8988T (cell line): ENCODE measurements at regions not wholly inside any gene's neighbourhood (a gene's known extent, or its start where the extent isn't known, plus 50 kb on each side); places are given as distances from the start of the nearest gene placed in this dataset.
"Not testable (repeated sequence)": the region's sequence is repeated elsewhere in the genome, so short reads cannot be mapped to it uniquely, and the experiment has no call there.

Experiments
- DNase-seq: peaks from one replicate; pipeline ENCODE4 v3.0.0; 2011

DNA sequence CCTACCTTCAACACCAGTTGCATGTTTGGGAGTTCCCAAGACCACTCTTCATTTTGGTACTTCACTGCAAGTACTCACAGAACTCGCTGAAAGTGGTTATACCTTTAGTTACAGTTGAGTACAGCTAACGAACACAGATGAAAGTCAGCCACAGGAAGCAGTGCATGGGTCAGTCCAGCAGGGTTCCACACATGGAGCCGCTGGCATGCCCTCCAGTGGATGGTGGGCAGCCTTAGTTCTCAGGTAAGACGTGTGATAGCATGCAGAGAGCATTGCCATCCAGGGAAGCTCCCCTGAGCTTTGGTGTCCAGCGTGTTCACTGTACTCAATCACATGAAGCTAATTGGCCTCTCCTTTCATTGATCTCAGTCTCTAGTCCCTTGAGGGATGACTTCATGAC is 815.3 kb downstream of the RNF144A start:
- DNase-seq, result no peak

- no peak for DNase-seq
Observed at GRCh38 chr2:7736646-7737305, 819.6 kb downstream of the RNF144A start.

GRCh38 chr2:7738596-7738995 is 821.4 kb downstream of the RNF144A start:
- DNase-seq, result no peak

DNA sequence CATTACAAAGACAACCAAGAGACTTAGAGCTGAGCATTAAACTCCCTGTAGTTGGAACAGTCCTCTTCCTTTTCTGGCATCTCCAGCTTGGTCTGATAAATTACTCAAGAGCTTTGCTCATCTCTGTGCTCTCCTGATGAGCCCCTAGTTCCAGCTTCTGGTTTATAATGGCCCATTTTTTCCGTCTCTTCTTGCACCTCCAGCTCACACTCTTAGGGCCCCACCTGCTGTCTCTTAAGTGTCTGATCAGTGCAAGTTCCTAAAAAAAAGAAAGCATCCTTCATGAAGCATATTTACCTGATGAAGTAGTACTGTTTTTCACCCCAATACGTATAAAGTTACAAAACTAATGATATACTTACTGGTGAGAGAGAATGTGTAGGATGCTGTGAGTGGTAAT is 822.9 kb downstream of the RNF144A start:
- no peak for DNase-seq

DNA sequence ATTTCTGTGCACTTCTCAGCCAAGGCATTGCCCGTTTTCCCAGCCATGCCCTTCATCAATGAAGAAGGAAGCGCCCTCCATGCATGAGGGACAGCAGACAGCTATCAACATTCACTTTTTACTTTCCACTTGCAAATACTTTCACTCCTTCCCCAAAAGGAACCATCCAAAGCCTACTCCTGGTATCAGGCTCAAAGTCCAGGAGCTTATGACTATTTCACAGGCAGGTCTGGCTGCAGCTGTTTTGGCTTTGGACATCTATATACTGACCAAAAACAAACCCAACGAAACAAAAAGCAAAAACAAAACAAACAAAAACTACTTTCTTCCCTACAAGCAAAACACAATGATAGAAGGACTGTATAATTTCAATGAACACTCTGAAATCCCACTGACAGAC is 825.1 kb downstream of the RNF144A start:
- DNase-seq, result no peak

DNA sequence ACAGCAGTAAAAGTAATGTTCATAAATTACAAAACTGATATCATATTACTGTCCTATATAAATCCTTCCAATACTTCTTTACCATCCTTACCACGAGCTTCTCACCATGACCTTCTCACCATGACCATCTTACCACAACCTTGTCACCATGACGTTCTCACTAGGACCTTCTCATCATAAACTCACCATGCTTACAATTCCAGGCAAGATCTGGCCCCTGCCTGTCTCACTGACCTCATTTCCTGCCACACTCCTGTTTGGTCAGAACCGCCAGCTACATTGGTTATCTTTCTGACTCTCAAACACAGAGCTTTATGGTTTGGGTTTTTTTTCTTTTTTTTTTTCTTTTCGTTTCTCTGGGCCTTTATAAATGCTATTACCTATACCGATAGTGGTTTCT is 827.6 kb downstream of the RNF144A start:
- no peak for DNase-seq

DNA sequence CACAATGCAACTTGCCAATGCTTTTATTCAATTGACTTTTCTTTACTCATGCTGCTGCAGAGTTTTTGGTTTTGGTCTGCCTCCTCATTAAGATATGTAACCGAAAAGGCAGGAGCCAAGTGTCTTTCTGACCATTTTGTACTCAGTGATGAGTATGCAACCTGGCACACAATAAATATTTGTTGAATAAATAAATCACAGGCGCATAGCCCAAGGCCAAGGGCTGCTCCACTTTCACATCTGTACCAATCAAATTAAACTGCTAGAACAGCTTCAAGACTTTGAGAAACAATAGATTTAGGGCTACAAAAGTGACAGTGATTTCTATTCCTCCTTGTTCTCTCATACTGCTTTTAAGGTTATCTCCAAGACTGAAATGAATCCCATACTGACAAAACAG is 828.2 kb downstream of the RNF144A start:
- no peak for DNase-seq

GRCh38 chr2:7748717-7749415 is 831.7 kb downstream of the RNF144A start:
- no peak for DNase-seq

- no peak for DNase-seq
Observed at GRCh38 chr2:7749895-7750559, 832.8 kb downstream of the RNF144A start.

- DNase-seq, result no peak
Observed at GRCh38 chr2:7752291-7752690, 835.1 kb downstream of the RNF144A start.

DNA sequence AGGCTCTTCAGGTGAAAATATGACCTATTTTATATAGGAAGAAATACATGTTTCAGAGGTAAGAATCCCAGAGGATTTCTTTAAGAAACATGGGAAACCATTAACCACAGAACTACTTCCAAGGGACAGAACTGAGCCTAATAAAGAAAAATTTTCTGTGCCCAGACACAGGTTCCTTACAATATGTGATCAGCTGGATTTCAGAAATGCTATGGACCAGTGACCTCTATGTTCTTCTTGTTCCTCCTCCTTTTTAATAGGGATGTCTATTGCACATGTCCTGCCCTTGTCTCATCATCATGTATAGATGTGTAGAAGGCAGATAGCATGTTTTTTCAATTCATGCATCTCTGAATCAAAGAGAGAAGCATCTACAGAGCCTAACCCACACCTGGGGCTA is 836.6 kb downstream of the RNF144A start:
- DNase-seq, result no peak

GRCh38 chr2:7755879-7756278 is 838.7 kb downstream of the RNF144A start:
- no peak for DNase-seq

DNA sequence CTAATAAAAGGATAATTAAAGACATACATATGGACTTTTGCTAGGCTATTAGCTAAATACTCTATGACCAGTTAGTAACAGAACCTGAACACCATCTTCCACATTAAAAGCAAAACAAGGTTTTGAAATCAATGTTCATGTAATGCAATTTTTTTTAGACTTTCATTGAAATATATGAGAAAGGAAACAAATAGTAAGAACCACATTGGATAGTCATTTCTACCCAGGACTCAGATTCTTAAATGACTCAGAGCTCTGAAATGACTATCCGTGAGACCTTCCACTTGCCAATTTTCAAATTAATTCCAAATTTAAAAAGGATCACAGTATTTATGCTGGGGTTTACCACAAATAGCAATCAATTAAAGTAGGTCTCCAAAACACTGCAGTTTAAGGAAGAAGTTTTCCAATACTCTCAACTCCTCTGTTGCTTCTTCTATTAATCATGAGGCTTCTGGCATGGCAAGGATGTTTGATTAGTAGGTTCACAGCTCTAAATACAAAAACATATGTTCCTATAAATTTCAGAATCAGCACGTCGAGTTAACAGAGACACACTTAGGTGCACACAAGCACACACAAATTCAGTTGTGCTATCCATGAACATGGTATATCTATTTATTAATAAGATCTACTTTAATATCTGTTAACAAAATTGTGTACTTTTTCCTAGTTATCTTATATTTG is 841.0 kb downstream of the RNF144A start:
- no peak for DNase-seq

- no peak for DNase-seq
Observed at GRCh38 chr2:7759898-7760297, 842.7 kb downstream of the RNF144A start.

- DNase-seq, result not testable (repeated sequence)
Observed at GRCh38 chr2:7763418-7763817, 846.2 kb downstream of the RNF144A start.

- DNase-seq, result no peak
Observed at GRCh38 chr2:7765236-7765635, 848.0 kb downstream of the RNF144A start.

GRCh38 chr2:7766088-7766722 is 849.0 kb downstream of the RNF144A start:
- no peak for DNase-seq

- no peak for DNase-seq
Observed at GRCh38 chr2:7766978-7767565, 849.9 kb downstream of the RNF144A start.

GRCh38 chr2:7767902-7768301 is 850.7 kb downstream of the RNF144A start:
- no peak for DNase-seq

DNA sequence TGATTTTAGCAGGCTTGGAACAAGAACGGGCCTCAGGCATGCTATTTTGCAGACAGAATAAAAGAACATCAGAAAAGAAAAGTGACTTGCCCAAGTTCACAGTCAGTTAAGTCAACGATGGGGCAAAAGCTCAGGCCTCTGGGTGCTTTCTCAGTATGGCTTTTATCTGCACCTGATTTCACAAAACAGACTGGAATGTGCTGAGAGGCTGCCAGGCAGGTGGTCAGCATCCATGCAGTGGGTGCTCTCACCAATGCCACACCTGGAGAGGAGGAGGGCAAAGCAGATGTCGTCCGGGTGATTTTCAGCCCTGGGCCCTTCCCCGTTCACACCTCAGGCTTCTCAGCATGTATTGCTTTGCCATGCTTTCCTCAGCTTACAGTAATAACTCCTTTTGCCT is 854.6 kb downstream of the RNF144A start:
- no peak for DNase-seq

DNA sequence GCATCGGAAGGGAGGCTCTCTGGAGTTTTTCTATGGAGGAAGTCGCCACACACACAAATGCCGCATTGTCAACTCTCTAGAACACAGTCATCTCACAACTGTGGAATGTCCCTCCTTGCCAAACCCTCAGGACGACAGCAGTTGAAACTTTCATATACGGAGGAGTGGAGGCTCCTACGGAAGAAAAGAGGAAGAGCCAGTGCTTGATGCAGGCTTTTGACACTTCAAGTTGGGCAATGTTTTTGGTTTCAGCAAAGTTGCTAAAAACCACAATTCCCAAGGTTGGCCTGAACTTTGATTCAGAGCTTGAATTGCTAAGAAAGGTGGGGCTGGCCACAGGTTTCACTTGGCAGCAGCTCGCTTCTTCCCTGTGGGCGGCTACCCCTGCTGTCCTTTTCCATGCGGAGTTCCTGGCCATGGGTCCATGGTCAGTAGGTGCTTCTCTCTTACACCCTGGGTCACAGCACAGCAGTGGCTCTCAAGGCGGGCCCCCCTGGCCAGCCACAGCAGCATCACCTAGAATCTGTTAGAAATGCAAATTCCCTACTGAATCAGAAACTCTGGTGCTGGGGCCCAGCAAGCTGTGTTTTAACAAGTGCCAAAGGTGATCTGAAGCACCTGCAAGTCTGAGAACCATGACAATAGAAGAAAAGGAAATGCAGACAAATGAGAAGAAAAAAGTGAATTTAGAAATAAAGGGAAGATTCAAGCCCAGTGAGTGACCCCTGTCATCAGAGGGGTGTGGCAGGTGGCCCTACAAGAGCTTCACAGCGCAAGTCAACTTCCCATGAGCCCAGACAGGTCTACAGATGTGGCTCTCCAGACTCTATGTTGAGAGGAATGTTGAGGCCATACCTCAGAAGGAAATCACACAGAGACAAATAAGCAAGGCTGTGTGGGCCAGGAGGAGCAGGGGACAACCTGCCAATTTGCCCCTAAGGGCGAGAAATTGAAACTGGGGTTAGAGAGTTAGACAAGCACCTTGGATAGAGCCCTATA is 856.4 kb downstream of the RNF144A start:
- no peak for DNase-seq
